RKO (cell line): ENCODE measurements at regions not wholly inside any gene's neighbourhood (a gene's known extent, or its start where the extent isn't known, plus 50 kb on each side); places are given as distances from the start of the nearest gene placed in this dataset.

ENCODE experiments used
- DNase-seq: peaks from one replicate; pipeline ENCODE4 v3.0.0-alpha.2; 2016; ENCODE audit warnings: low spot score

DNA sequence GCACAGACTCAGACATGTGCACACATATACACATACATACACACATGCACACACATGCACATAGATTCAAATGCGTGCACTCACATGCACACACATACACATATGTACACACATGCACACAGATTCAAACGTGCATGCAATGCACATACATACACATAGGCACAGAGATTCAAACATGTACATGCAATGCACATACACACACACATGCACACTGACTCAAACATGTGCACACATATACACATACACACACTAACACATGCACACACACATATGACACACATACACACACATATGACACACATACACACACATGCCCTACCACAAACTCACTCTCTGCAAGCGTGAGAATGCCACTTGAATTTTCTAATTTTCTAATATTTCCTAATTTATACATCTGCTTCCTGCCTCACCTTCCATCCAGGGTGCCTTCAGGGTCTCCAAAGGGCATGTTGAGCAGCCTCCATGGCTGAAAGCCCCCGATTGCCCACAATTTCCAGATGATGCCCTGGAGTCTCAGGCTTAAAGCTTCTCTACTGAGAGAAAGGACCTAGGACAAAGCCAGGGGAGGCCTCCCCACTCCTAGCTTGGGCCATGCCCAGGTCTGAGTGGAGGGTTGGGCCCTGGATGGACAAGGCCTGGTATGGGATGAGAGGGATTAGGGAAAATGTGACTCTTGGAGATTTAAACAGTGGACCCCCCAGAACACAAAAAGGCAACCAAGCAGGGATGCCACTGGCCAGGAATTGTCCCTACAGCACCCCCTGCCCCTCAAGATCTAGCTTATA is 487.1 kb downstream of the TCERG1L start:
- no peak for DNase-seq

DNA sequence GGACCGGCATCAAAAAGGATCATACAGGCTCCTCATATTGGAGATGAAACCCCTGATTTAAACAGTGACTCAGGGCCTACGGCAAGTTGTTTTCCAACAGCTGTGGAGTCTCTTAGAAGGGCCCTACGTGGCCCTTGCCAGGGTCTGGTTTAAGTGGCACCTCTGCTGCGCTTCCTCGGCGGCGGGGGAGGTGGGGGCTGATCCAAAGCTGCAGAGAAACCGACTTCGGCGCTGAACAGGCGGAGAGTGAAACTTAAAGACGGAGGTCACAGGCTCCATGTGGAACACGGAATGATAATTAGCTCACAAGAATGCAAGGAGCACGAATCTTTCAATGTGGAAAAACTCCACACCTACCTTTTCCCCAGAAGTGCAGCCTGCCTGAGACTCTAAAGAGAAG is 477.9 kb downstream of the TCERG1L start:
- no peak for DNase-seq

DNA sequence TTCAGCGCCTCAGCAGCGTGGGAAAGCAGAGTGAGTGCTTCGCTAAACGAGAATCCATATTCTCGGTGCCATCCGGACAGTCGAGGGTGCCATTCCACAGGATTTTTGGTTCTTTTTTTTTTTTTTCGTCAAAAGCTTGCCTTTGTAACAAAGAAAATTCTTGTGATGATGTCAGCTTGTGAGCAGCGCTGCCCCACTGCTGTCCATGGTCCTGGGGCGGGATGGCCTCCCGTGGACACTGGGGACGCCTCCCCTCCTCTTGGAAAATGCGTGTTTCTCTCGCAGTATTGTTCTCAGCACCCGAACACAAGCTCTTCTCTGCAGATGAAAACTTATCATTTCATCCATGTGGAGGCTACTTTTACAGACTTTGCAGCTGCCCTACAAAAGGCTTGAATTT is 477.4 kb downstream of the TCERG1L start:
- no peak for DNase-seq

DNA sequence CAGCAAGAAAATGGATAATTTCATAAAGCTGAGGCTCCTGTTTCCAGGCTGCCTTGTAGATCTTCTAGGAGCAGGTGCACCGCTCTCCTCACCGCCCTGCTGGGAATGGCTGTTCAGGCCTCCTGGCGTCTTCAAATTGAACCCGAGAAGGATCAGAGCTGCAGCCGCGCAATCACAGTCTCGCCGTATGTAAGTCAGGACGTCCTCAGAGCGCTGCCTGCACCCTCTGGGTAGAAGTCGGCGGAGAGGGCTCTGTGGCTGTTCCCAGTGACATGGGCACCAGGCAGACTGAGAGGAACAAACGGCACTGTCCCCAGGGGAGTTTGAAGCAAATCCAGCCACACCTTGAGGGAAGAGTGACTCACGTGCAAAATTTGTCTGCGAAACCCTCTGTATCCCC is 476.9 kb downstream of the TCERG1L start:
- no peak for DNase-seq

DNA sequence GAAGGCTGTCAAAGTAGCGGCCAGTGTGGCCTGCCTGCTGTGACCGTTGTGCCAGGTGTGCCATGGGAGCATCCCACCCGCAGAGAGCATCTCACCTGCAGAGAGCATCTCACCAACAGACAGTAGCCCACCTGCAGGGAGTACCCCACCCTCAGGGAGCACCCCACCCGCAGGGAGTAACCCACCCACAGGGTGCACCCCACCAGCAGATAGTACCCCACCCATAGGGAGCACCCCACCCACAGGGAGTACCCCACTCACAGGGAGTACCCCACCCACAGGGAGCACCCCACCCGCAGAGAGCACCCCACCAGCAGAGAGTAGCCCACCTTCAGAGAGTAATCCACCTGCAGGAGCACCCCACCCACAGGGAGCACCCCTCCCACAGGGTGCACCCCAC is 476.5 kb downstream of the TCERG1L start:
- DNase-seq: no peak

DNA sequence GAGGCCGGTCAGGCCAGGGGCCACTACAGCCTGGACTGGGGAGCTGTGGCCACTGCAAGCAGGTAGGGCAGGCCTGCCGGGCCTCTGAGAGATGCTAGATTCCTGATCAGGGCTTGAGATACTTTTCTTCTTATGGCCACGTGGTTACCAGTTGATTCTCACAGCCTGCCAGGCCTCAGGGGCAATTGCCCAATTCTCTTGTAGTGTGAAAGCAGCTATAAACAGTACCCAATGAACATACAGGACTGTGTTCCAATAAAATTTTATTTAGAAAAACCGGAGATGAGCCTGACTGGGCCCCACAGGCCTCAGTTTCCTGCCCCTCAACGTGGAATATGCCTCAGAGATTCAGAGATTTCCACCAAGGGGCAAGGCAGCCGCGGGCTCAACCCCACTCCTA is 475.2 kb downstream of the TCERG1L start:
- DNase-seq: no peak

DNA sequence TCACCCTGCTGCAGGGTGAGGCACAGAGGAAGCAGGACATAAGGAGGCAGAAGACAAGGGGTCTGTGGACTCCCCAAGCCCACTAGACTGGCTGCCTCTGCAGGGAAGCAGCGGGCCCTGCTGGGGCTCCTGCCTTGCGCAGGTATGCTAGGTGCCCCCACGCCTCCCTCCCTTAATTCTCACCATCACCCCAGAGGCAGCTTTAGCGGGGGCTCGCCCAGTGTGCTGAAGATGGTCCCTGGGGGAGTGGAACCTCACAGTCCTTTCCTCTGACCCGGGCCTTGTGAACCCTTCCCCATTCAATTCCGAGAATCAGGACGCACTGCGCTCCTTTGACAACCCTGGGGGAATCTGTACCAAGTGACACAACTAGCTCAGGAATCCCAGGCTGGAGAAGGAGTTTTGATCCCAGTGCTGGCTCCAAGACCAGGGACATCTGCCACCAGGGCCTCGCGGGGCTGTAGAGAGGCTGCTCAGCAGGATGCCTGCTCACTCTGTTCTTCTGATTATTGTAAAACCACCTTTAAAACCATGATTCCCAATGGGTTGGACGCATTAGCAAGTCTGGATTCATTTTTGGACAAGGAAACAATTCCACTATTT is 468.4 kb downstream of the TCERG1L start:
- DNase-seq: no peak

DNA sequence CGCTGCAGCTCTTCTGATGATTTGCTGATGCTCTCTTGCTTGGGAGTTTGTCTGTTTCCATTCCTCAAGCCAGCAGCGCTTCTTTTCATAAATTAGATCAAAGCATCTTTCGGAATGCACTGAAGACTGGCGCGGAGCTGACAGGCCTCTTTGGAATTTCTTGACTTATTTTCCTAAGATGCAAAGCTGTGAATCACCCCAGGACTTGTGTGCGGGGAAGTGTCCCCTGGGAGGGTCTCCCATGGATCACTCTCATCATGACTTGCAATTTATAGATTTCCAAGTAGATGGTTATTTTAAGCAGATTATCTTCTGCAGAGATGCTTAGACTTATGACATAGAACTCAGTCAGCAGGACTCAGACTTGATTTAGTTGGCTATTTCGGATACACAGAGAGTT is 467.2 kb downstream of the TCERG1L start:
- no peak for DNase-seq

DNA sequence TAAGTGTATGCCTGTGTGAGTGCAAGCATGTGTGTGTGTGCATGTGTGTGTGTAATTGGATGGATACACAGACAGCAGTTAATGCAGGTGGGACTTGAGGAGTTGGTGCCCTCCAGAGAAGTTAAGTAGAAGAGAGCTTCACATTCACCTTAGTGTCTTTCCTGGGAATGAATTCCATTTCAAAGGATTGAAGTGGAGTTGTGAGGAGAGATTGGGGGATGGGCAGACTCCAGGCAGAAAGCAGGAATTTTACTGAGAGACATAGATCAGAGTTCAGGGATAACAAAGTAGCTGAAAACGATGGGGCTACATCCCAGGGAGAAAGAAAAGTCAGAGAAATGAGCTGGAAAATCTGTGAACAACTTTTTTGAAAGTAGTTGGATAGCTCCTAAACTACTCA is 464.4 kb downstream of the TCERG1L start:
- DNase-seq: no peak

DNA sequence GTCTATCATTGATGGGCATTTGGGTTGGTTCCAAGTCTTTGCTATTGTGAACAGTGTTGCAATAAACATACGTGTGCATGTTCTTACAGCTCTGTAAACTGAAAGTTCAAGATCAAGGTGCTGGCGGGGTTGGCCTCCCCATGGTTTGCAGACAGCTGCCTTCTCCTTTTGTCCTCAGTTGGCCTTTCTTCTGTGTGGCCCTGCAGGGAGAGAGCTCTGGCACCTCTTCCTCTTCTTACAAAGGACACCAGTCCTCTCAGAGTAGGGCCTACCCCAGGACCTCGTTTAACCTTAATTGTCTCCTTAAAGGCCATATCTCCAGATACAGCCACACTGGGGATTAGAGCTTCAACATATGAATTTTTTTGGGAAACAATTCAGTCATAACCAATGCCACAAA is 462.7 kb downstream of the TCERG1L start:
- no peak for DNase-seq

DNA sequence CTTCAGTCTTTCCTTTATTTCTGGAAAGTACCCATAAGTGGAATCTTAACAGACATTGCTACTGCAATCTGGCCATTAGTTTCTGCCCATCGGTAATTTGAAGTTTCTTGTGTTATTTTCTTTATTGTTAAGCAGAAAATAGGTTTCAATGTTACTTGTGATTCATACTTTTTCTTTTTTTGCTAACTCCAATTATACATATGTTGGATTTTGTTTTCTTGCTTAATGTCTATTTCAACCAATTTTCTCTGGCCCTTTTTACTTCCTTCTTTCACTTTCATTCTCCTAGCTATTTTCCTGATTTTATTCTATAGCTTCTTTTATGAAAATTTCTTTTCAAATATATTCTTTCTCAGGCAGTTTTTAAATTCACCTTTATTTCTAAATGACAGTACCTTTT is 457.4 kb downstream of the TCERG1L start:
- DNase-seq: no peak

DNA sequence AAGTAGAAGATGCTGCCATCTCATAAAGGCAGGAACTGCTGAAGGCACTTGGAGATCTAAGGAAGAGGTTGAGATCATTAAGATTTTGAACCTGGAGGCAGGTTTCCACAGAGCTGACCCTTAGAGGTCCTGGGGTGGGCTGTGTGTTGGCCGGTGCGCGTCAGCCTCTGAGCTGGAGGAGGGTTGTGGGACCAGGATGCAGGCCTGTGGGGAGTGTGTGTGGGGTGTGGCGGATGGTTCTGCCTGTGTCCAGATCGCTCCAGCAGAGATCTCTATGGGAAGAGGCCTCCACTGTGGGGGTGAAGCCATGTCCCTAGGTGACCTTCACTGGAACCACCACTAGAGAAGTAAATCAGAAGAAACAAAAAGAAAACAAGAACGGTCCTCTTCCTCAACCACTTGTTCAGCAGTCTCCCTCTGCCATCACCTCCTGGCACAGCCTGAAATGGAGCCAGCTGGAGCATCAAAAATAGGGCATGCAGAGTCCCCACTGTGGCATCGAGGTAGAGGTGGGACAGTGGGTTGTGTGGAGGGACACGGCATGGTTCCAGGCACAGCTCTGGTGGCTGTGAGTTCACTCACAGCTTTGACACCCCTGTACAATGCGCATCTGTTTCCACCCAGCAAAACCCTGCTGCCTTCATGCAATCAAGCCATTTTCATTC is 453.8 kb downstream of the TCERG1L start:
- no peak for DNase-seq

DNA sequence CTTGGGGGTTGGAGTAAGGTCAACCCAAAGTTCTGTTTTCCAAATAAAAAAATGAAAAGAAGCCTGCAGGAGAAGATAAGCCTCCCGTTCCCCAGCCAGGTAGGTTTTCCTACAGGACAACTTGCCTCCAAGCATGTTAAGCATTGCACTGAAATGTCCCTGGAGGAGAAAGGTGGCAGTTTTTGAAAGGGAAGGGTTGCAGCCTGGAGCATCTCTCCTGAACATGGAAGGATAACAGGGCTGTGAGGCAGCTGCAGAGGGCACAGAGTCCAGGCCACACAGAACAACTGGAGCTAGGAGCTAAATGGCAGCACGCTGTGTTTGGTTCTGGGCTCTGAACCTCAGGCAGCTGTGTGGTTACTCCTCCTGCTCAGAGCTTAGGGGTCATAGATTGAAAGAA is 452.9 kb downstream of the TCERG1L start:
- DNase-seq: no peak

DNA sequence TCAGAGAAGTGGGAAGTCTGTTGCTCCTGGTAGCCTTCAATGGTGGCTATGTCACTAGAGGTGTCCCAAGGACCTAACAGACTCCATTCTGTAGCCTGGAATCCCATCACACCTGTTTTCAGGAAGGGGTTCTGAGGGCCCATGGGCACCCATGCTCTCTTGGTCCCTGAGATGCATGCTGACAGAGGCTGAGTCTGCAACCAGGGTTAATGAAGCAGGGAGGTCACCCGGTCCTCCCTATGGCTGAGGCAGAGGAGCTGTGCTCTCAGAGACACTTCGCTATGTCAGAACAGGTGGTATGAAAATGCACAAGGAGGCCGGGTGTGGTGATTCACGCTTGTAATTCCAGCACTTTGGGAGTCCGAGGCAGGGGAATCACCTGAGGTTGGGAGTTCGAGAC is 452.1 kb downstream of the TCERG1L start:
- DNase-seq: no peak

DNA sequence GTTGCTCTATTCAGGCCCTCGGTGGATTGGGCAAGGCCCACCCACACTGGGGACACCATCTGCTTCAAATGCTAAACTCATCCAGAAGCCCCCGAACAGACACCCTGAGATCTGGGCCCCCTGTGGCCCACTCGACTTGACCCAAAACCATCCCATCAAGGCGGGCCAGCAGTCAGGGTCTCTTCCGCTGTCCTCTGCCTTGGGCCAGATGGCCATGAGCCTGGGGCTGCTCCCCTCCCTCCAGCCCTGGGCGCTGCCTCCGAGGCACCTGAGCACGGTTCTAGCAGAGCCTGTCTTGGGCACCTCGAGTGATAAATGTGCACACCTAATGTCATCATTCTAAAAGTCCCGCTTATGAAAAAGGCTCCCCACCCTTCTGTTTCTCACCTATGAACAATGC is 449.4 kb downstream of the TCERG1L start:
- no peak for DNase-seq

DNA sequence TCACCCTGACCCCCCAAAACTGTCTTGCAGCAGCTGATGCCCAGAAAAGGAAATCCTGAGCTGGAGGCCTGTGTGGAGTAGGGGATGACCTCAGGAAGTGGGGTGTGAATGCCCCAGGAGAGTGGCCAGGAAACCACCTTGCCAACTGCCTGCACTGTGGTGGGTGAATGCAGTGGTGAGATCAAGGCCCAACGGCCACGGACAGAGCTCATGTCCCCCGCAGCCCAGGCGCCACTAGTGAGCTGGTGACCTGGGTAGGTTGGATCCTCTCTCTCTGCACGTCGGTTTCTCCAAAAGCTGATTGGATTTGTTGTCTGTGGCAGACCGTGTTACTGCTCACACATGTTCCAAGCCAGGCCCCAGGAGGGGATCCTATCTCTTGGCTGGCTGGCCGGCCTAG is 448.9 kb downstream of the TCERG1L start:
- DNase-seq: no peak

DNA sequence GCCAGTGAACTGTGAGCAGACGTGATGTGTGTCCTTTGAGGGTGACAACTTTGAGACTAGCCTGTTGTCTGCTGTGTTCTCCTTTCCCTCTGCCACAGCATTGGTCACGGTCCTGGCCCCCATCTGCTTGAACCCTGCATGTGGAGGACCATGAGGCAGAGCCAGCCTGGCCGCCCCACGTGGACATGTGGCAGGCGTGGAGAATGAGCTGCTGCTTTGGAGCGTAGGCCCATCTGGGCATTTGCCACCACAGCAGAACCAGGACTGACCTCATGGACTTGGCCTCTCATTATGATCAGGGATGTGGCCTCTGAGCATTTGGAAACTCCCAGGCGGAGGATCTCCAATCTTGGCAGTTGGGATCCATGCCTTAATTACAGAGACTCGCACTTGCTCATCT is 448.5 kb downstream of the TCERG1L start:
- DNase-seq: no peak

DNA sequence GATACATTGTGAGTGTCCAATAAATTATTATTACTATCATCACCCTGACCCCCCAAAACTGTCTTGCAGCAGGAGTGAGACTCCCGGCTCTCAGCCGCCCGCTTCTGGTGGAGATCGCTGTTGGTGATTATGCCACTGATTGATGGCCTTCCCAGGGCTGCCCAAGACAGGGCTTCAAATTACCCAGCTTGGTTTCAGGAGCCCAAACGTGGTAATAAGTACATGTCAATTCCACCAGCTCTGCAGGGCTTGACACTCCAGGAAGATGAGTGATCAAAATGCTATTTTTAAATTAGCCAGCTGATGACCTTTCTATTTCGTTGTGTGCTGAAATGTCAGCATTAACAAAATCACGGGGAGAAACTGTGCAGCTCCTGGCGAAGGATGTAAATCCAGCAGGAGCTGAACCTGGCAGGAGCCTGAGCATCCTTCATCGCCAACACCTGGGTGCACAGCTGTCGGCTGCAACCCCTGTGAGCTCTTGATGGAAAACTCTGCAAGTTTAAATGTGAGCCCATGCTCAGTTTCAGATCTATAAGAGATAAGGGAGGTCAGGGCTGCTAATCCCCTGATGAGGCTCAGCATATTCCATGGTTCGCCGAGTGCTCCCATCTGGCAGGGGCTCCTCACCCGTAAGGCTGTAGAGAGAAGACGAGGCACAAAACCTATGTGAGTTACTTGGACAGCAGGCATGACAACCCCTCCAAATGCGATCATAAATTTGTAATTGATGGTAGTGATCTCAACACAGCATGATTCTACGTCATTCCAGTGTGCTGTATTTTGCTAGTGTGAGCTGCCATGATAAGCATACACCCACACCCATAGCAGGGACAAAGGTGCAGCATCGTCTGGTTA is 446.3 kb downstream of the TCERG1L start:
- DNase-seq: no peak

DNA sequence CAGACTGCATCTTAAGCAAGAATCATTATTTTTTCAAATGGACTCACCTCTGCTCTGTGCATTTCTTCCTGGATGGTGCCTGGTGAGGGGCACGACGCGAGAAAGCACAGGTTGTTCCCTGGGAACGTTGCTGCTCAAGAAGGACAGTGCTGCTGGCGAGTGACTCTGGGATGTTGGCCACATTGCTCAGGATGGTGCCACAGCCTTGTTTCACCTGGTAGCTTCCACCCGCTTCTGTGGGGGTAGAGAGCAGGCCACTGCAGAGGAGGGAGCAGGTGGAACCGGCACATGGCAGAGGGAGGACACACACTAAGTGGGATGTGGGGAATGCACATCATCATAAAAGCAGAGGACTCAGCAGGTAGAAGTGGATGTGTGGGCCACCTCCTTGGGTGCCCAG is 444.7 kb downstream of the TCERG1L start:
- no peak for DNase-seq

DNA sequence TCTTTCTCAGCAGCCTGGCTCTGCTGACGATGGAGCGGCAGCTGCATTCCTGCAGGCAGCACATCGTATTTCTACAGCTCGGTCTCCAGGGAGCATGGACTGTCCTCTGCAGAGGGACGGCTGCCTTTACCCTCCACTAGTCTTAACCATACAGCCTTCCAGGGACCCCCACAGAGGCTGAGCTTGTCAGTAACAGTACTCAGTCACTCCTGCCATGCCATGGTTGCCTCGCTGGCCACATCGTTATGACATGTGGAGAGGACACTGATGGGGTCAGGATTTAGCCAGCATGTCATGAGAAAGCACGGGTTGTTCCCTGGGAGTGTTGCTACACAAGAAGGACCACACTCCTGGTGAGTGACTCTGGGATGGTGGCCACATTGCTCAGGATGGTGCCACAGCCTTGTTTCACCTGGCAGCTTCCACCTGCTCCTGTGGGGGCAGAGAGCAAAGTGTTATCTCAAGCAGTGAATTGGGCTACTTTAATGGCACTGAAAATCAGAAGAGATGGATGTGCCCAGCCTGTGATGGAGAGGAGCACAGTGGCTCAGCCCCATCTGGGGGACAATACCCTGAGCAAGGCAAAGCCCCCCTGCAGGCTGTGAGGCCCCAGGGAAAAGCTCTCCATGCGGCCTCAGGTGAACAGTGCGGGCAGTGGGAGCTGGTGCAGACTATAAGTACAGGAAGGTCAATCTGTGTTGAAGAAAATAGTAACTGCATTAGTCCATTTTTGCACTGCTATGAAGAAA is 443.9 kb downstream of the TCERG1L start:
- DNase-seq: no peak

DNA sequence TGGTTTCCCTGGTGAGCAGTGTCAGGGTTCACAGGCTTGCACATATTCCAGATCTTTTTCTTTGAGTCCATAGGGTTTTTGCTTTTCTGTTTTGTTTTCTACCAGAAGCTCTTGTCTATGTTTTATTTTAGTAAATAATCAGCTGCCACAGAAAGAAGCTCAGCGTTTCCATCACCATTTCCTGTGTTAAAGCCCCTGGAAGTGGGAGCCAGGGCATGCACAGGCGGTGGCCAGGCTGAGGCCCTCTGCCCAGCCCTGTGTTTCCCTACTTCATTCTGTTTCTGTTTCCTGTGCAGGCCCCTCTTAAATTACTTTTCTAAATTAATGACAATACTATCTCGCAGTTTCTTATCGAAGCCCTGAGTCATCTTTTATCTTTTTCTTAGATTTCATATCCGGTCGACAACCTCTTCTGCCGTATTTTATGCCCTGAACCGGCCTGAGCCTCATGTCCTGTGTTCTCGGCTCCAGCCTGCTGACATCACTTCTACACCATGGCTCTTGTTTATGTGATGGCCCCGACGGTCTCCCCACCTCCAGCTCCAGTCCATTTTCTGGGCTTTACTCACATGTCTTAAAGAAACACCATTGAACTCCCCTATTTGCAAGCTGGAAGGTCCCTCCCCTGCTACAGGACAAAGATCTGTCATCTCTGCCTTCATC is 442.2 kb downstream of the TCERG1L start:
- DNase-seq: no peak
